SW480 (cell line): ENCODE measurements at regions not wholly inside any gene's neighbourhood (a gene's known extent, or its start where the extent isn't known, plus 50 kb on each side); places are given as distances from the start of the nearest gene placed in this dataset.
"Not testable (repeated sequence)": the region's sequence is repeated elsewhere in the genome, so short reads cannot be mapped to it uniquely, and the experiment has no call there.

Experiments used
- DNase-seq: peaks from one replicate; pipeline ENCODE4 v3.0.0-alpha.2; 2016; ENCODE audit warnings: low spot score

- DNase-seq, result no peak
These were observed 133.7 kb downstream of the ATL2 start for GRCh38 chr2:38243186-38243880.

- no peak for DNase-seq
These were observed 137.6 kb downstream of the ATL2 start for GRCh38 chr2:38239452-38239851.

- not testable (repeated sequence) for DNase-seq
These were observed 138.4 kb downstream of the ATL2 start for GRCh38 chr2:38238705-38239104.

GRCh38 chr2:38237311-38237710 lies 139.8 kb downstream of the ATL2 start:
- DNase-seq, result peak; percentile 44

GRCh38 chr2:38233231-38233983 lies 143.7 kb downstream of the ATL2 start:
- no peak for DNase-seq

- DNase-seq, result no peak
These were observed 144.6 kb downstream of the ATL2 start for GRCh38 chr2:38232454-38232853.

- DNase-seq, result no peak
These were observed 146.3 kb downstream of the ATL2 start for GRCh38 chr2:38230756-38231155.

- DNase-seq, result no peak
These were observed 148.3 kb downstream of the ATL2 start for GRCh38 chr2:38228753-38229152.

GRCh38 chr2:38224821-38225437 lies 149.0 kb upstream of the CYP1B1 start:
- DNase-seq, result no peak

- DNase-seq, result no peak
These were observed 148.2 kb upstream of the CYP1B1 start for GRCh38 chr2:38224181-38224580.

- no peak for DNase-seq
These were observed 147.3 kb upstream of the CYP1B1 start for GRCh38 chr2:38223256-38223655.

GRCh38 chr2:38220164-38220563 lies 144.2 kb upstream of the CYP1B1 start:
- DNase-seq, result no peak

- no peak for DNase-seq
These were observed 143.0 kb upstream of the CYP1B1 start for GRCh38 chr2:38218995-38219394.

- no peak for DNase-seq
These were observed 142.6 kb upstream of the CYP1B1 start for GRCh38 chr2:38218591-38218991.

GRCh38 chr2:38217401-38218188 lies 141.6 kb upstream of the CYP1B1 start:
- DNase-seq, result no peak

- DNase-seq, result no peak
These were observed 140.9 kb upstream of the CYP1B1 start for GRCh38 chr2:38216886-38217285.

GRCh38 chr2:38215993-38216392 lies 140.0 kb upstream of the CYP1B1 start:
- no peak for DNase-seq

GRCh38 chr2:38215522-38215921 lies 139.6 kb upstream of the CYP1B1 start:
- DNase-seq, result no peak

GRCh38 chr2:38214209-38214717 lies 138.3 kb upstream of the CYP1B1 start:
- no peak for DNase-seq

- no peak for DNase-seq
These were observed 137.7 kb upstream of the CYP1B1 start for GRCh38 chr2:38213619-38214167.

- DNase-seq, result no peak
These were observed 136.4 kb upstream of the CYP1B1 start for GRCh38 chr2:38212312-38212711.

- no peak for DNase-seq
These were observed 131.2 kb upstream of the CYP1B1 start for GRCh38 chr2:38207168-38207567.
